ENCODE measurements at regions not wholly inside any gene's neighbourhood (a gene's known extent, or its start where the extent isn't known, plus 50 kb on each side); places are given as distances from the start of the nearest gene placed in this dataset.
"Not testable (repeated sequence)": the region's sequence is repeated elsewhere in the genome, so short reads cannot be mapped to it uniquely, and the experiment has no call there.

DNA sequence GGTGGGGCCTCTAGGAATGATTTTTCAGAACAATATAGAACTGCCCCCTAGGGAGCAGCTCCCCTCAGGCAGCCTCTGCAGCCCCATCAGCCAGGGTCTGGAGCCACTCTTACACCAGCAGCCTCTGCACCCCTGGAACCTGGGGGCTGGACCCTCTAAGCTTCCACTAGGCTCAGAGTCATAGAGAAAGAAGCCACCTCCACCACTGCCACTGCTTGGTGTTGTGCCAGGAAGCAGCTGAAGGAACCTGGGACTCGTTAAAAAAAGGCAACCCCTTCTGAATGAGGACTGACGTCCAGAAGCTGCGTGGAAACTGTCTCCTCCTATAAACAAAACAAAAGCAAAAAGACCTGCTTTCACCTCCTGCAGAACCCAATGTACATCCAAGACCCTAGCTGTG is 98.1 kb upstream of the HS6ST1 start:
- no peak for DNase-seq

- DNase-seq, result not testable (repeated sequence)
Observed at GRCh38 chr2:128417264-128417663, 98.6 kb upstream of the HS6ST1 start.

DNA sequence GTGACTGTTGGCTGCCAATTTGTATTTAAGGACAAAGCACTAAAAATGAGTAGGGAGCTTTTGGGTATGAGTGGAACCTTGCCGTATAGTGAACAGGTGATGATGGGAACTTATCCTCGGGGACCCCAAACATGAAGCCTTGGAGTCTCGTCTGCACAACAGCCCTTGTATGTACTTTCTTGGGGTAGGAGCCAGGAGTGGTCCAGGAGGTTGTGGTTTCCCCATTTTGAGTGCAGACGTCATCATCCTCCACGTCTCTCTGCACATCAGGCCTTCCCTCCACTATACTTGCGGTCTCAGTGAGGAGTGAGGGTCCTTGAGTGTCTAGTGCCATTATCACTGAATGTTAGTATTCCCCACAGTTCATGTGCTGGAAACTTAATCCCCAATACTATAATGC is 101.5 kb upstream of the HS6ST1 start:
- peak in 1 of 2 donors; percentile 1 for DNase-seq

DNA sequence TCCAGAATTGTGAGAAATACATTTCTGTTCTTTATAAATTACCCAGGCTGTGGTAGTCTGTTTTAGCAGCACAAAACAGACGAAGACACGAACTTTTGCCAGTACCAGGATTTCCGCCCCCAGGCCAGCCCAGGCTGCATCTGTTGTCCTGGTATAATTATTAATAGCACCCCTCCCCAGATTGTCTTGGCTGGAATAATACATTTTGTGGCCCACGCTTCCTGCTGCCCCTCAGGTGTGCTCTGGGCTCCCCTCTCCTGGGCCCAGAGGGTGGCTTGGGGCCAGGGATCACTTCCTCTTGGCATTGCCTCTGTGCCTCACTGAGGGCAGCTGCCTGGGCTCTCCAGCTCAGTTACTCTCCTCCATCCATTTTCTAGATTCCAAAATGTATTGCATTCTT is 102.1 kb upstream of the HS6ST1 start:
- DNase-seq, result no peak

GRCh38 chr2:128421286-128421685 is 102.6 kb upstream of the HS6ST1 start:
- DNase-seq, result peak in 1 of 2 donors; percentile 8

- DNase-seq, result peak in 1 of 2 donors; percentile 6
Observed at GRCh38 chr2:128421861-128422311, 103.2 kb upstream of the HS6ST1 start.

- no peak for DNase-seq
Observed at GRCh38 chr2:128422571-128422970, 103.9 kb upstream of the HS6ST1 start.

DNA sequence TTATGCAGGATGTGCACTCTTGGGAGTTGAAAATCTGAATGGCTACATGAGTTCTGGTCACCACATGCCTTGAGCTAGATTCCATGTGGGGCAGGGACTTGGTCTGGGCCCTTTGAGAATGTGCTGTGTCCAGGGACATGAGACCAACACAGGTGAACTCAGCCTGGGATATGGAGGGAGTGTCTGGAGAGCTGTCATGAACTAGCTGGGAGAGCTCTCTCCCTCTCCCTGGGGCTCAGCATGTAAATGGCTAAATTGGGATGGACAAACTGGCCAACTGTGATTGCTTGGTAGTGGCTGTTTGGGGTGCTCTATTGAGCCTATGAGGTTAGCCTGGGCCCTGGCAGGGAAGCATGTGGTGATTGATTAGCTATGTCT is 105.1 kb upstream of the HS6ST1 start:
- DNase-seq, result no peak

DNA sequence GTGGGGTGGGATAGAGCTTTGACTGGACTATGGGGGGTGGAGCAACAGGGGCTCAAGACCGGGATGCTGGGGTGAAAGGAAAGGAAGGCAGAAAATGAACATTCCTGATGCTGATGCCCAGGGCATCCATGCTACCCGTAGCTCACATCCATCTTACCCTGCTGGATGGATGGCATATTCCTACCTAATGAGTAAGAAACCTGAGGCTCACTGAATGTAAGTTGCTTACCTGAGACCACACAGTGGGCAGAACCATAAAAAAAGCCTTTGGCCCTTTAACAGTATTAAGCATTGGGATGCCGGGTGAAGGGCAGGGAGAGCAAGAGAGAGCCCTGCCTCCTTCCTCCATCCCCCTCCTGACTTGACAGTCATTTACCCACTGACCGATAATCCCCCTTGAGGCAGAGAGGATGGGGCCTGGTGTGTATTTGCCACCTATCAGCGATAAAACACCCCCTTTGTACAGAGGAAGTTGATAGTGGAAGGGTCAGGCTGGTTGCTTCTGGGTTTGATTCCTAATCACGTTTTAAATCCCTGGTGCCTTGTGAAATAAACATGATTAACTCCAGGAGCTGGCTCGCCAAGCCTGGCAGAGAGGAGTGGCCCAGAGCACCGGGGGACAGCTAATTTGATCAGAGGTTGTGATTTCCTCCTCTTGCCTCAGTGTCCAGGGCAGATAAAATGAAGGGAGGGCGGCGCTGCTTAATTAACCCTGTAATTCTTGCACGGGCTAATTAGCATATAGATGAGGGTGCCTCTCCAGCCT is 105.9 kb upstream of the HS6ST1 start:
- DNase-seq, result peak in 1 of 2 donors; percentile 3

DNA sequence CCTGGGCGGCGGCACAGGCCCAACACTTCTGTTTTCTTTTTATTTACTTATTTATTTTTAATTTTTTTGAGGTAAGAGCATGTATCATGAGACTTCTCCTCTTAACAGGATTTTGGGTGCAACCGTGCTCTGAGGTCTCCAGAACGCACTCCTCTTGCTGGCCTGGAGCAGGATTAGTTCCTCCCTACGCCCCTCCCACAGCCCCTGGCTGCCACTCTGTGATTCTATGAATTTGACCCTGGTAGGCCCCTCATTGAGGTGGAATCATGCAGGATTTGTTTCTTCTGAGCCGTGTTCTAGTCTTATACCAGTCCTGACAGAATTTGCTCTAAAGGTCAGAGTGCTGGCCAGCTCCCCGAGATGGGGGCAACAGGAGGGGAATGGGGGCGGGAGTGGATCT is 106.5 kb upstream of the HS6ST1 start:
- DNase-seq, result no peak

DNA sequence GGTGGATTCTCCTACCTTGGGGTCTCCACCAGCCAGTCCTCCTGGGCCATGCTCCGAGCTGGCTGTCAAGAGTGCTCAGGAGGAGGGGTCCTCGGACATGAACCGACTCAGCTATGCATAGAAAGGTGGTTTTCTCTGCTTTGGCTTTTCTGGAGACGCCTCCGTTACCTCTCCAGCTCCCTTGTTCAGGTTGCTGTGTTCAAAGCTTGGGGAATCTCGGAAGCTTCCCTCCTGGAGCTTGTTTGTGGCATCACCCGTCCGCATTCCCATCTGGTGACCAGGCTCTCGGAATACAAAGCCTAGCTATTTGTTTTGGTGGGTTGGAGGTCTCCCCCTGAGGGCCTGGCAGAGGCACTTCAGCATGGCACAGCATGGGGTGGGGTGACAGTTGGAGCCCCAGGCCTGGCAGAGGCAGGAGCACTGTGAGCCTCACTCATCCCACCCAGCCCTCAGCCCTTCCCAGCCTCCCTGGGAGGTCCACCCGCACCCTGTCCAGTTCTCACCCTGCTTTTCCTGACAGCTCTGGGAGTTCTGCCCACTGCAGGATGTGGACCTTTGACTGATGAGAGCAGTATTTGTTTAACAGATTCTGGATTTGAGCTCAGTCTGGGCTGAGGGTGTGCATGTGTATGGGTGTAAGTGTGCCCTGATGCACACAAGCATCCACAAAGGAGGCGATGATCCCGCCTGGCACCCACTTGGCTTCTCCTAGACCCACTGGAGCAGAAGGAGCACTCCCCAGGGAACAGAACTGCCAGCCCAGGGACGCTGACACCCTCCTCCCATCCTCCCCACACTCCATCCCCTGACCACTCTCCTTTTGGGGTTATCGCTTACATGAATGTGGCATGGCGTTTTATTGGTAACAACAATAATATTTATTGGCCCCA is 107.3 kb upstream of the HS6ST1 start:
- DNase-seq, result no peak

- no peak for DNase-seq
Observed at GRCh38 chr2:128427413-128427755, 108.7 kb upstream of the HS6ST1 start.

- DNase-seq, result no peak
Observed at GRCh38 chr2:128428415-128428814, 109.7 kb upstream of the HS6ST1 start.

- DNase-seq, result no peak
Observed at GRCh38 chr2:128432423-128432822, 113.8 kb upstream of the HS6ST1 start.

GRCh38 chr2:128433911-128434550 is 115.4 kb upstream of the HS6ST1 start:
- no peak for DNase-seq

DNA sequence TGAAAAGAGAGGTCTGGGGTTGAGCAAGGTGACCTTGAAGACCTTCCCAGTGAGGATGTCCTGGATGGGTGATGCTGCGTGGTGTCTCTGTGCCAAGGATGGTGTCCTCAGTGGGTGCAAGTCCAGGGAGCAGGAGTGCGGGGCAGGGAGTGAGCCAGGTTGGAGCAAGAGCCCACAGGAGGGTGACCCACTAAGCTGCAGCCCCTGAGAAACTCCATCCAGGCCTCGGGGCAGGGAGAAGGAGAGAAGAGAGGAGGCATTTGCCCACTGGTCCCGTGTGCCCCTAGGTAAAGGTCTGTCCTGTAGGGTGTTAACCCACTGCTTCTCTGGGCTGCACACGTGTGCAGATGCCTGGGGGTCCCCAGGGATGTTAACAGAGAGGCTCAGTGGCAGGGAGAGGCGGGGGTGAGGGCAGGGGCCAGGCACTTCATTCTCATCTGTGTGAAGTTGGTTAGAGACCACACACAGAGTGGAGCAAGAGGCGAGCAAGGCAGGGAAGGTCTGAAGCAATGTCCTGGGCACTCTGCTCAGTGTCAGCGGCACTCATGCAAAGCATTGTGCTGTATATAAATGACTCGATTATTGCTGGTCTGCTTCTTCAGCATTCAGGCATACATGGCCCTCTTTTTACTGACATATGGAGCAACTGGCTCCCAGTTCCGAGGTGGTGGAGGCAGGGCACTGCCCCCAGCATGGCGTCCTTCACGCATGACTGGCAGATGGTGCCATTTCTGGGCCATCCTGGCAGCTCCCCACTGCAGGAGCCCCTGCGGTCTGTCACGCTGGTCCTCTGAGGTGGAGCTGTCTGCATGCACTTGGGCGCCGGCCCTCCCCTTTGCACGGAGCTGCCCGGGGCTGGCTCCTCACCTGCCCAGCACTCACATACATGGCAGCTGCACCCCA is 117.2 kb upstream of the HS6ST1 start:
- peak in 1 of 2 donors; percentile 7 for DNase-seq

- DNase-seq, result peak in 1 of 2 donors; percentile 3
Observed at GRCh38 chr2:128436479-128437203, 118.0 kb upstream of the HS6ST1 start.

DNA sequence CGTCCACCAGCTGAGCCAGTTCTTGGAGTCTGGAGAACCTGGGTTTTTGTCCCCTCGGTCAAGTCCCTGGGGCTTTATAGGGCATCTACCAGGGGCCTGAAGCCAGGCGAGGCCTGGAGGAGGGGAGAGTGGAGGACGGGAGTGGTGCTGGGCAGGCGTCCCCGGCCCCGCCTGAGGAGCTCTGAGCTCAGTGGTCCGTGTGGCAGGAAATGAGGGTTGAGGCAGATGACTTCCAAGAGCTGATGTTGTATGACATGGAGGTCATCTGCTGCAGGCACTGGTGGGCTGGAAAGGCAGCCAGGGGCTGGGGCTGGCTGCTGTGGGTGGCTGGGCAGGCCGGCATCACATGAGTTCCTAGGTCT is 118.5 kb upstream of the HS6ST1 start:
- DNase-seq, result peak in 1 of 2 donors; percentile 5

GRCh38 chr2:128438091-128438490 is 119.4 kb upstream of the HS6ST1 start:
- DNase-seq, result peak in 1 of 2 donors; percentile 5

GRCh38 chr2:128438586-128438985 is 119.9 kb upstream of the HS6ST1 start:
- peak in 1 of 2 donors; percentile 2 for DNase-seq

- DNase-seq, result no peak
Observed at GRCh38 chr2:128439031-128439790, 120.5 kb upstream of the HS6ST1 start.

Data from CD4-positive, alpha-beta T cell treated with Interleukin-4 for 1 hour (primary cell).